Mesenchymal stem cell (in vitro differentiated cells and primary cell): ENCODE measurements at regions not wholly inside any gene's neighbourhood (a gene's known extent, or its start where the extent isn't known, plus 50 kb on each side); places are given as distances from the start of the nearest gene placed in this dataset.
A peak's percentile ranks its signal among the peaks of the same experiment; 100 is the strongest.

Experiments
- DNase-seq: peaks from one replicate; pipeline ENCODE4 v3.0.0-alpha.2; 2013
- H2AFZ ChIP-seq: one replicate; pipeline ENCODE4 v1.6.1; 2013; ENCODE audit warnings: low read depth, mild to moderate bottlenecking, control low read depth, inconsistent platforms, low read length, moderate library complexity
- H2AK5ac ChIP-seq: 2 replicates; pipeline ENCODE4 v1.6.1; 2013; ENCODE audit warnings: low read length, moderate library complexity, mild to moderate bottlenecking, inconsistent platforms; ENCODE audit not compliant: severe bottlenecking
- H2BK120ac ChIP-seq: one replicate; pipeline ENCODE4 v1.6.1; 2013; ENCODE audit warnings: low read depth, mild to moderate bottlenecking, inconsistent platforms, low read length, moderate library complexity
- H2BK12ac ChIP-seq, 2 experiments: one replicate each; pipeline ENCODE4 v1.6.1; 2013; ENCODE audit warnings: inconsistent platforms in 2 of 2, low read length in 2 of 2, mild to moderate bottlenecking in 2 of 2, moderate library complexity in 2 of 2, control low read depth in 1 of 2
- H2BK15ac ChIP-seq: one replicate; pipeline ENCODE4 v1.6.1; 2013; ENCODE audit warnings: mild to moderate bottlenecking, low read depth, inconsistent platforms; ENCODE audit not compliant: poor library complexity, severe bottlenecking
- H2BK5ac ChIP-seq: 2 replicates; pipeline ENCODE4 v1.6.1; 2013; ENCODE audit warnings: low read depth, mild to moderate bottlenecking, low read length, control low read depth, inconsistent platforms; ENCODE audit not compliant: poor library complexity, severe bottlenecking
- H3K14ac ChIP-seq, 2 experiments: one replicate each; pipeline ENCODE4 v1.6.1; 2013; ENCODE audit warnings: inconsistent platforms in 2 of 2, low read length in 2 of 2, control low read depth in 1 of 2, mild to moderate bottlenecking in 1 of 2, moderate library complexity in 1 of 2
- H3K18ac ChIP-seq, 2 experiments: one replicate each; pipeline ENCODE4 v1.6.1; 2013; ENCODE audit warnings: inconsistent platforms in 2 of 2, low read length in 2 of 2, control low read depth in 1 of 2, low read depth in 1 of 2, mild to moderate bottlenecking in 1 of 2
- H3K23ac ChIP-seq, 2 experiments: one replicate each; pipeline ENCODE4 v1.6.1; 2013; ENCODE audit warnings: inconsistent platforms in 2 of 2, low read length in 2 of 2, mild to moderate bottlenecking in 2 of 2, moderate library complexity in 2 of 2, control low read depth in 1 of 2
- H3K27ac ChIP-seq: 2 replicates; pipeline ENCODE4 v1.5.1; 2013; ENCODE audit warnings: mild to moderate bottlenecking, moderate library complexity, low read length, control low read depth, inconsistent platforms; ENCODE audit not compliant: poor library complexity, severe bottlenecking
- H3K27me3 ChIP-seq, 2 experiments: 2 replicates each; pipeline versions ENCODE4 v1.6.1 to v1.7.0; 2013; ENCODE audit warnings: low read length in 2 of 2, mild to moderate bottlenecking in 2 of 2, moderate library complexity in 2 of 2, control low read depth in 1 of 2, inconsistent platforms in 1 of 2; ENCODE audit not compliant: control insufficient read depth in 1 of 2, insufficient read depth in 1 of 2
- H3K36me3 ChIP-seq, 2 experiments: 2 replicates each; pipeline versions ENCODE4 v1.6.1 to v1.7.0; 2013; ENCODE audit warnings: low read length in 2 of 2, control low read depth in 1 of 2, inconsistent platforms in 1 of 2, low read depth in 1 of 2, mild to moderate bottlenecking in 1 of 2; ENCODE audit not compliant: insufficient read depth in 2 of 2, control insufficient read depth in 1 of 2
- H3K4ac ChIP-seq, 2 experiments: one replicate each; pipeline ENCODE4 v1.6.1; 2013; ENCODE audit warnings: inconsistent platforms in 2 of 2, low read length in 2 of 2, mild to moderate bottlenecking in 2 of 2, moderate library complexity in 2 of 2, control low read depth in 1 of 2, low read depth in 1 of 2
- H3K4me1 ChIP-seq: 2 replicates; pipeline ENCODE4 v1.6.1; 2013; ENCODE audit warnings: low read depth, low read length, control low read depth; ENCODE audit not compliant: control insufficient read depth, insufficient read depth
- H3K4me2 ChIP-seq: 2 replicates; pipeline ENCODE4 v1.6.1; 2013; ENCODE audit warnings: low read length, mild to moderate bottlenecking, inconsistent platforms; ENCODE audit not compliant: poor library complexity, severe bottlenecking
- H3K4me3 ChIP-seq, 2 experiments: 2 replicates each; pipeline versions ENCODE4 v1.5.1 to v1.7.0; 2013; ENCODE audit warnings: low read length in 2 of 2, mild to moderate bottlenecking in 2 of 2, control low read depth in 1 of 2, low read depth in 1 of 2; ENCODE audit not compliant: insufficient read depth in 1 of 2
- H3K79me1 ChIP-seq: replicated peaks from 2 replicates; pipeline ENCODE4 v1.6.1; 2013; ENCODE audit warnings: mild to moderate bottlenecking, control low read depth, low read length, inconsistent platforms; ENCODE audit not compliant: poor library complexity, severe bottlenecking
- H3K9ac ChIP-seq: 2 replicates; pipeline ENCODE4 v1.7.0; 2013; ENCODE audit warnings: mild to moderate bottlenecking, low read length, moderate library complexity
- H3K9me3 ChIP-seq: 2 replicates; pipeline ENCODE4 v1.7.0; 2013; ENCODE audit warnings: mild to moderate bottlenecking, low read length; ENCODE audit not compliant: control insufficient read depth
- H4K8ac ChIP-seq: one replicate; pipeline ENCODE4 v1.6.1; 2013; ENCODE audit warnings: inconsistent platforms, mild to moderate bottlenecking, low read length, moderate library complexity
- H4K91ac ChIP-seq: one replicate; pipeline ENCODE4 v1.6.1; 2013; ENCODE audit warnings: mild to moderate bottlenecking, low read length, inconsistent platforms
- WGBS: methylation state at CpG from one replicate; pipeline ENCODE4 v1.1.7; 2013; ENCODE audit warnings: mixed read lengths; 5-methylcytosine and 5-hydroxymethylcytosine counted together

- Histone ChIP-seq H3K9ac (no peak overlapping the region), H2BK120ac (no peak overlapping the region), H3K4me1 (peaks cover 10% of the 10 kb centered on the region), H3K79me1 (no peaks in the 10 kb centered on the region), H4K91ac (peak overlapping the region; percentile 94), H2AFZ (peak overlapping the region; percentile 18), H3K27me3 (no peaks in the 10 kb centered on the region), H2BK12ac (peak overlapping the region; percentile 70 to 99), H3K4me3 (no peak overlapping the region), H2BK5ac (no peak overlapping the region), H3K4me2 (no peak overlapping the region), H3K14ac (peak overlapping the region in 1 of 2 experiments; percentile 91), H3K4ac (peak overlapping the region; percentile 5 to 85), H3K36me3 (no peaks in the 10 kb centered on the region), H3K27ac (no peak overlapping the region), H2BK15ac (no peak overlapping the region), H3K9me3 (no peaks in the 10 kb centered on the region), H4K8ac (no peak overlapping the region), H2AK5ac (no peak overlapping the region), H3K18ac (peak overlapping the region; percentile 50 to 86), H3K23ac (no peak overlapping the region)
- WGBS = 96% methylated on average over 10 of the region's 10 CpGs
- DNase-seq = no peak
Measured at GRCh38 chr5:54746777-54747398, 229.3 kb downstream of the SNX18 start.

GRCh38 chr5:54746346-54746745 is 228.8 kb downstream of the SNX18 start:
- no peak overlapping the region for H2BK120ac ChIP-seq
- H2BK5ac ChIP-seq = no peak overlapping the region
- peak overlapping the region; percentile 18 for H2AFZ ChIP-seq
- no peak overlapping the region for H3K27ac ChIP-seq
- H3K14ac ChIP-seq = peak overlapping the region in 1 of 2 experiments; percentile 91
- no peak for DNase-seq
- peak overlapping the region; percentile 70 to 99 for H2BK12ac ChIP-seq
- no peaks in the 10 kb centered on the region for H3K9me3 ChIP-seq
- H3K4ac ChIP-seq = peak overlapping the region; percentile 5 to 85
- no peak overlapping the region for H3K23ac ChIP-seq
- H4K8ac ChIP-seq = no peak overlapping the region
- H3K4me3 ChIP-seq = no peak overlapping the region
- peaks cover 10% of the 10 kb centered on the region for H3K4me1 ChIP-seq
- peak overlapping the region; percentile 94 for H4K91ac ChIP-seq
- peak overlapping the region; percentile 1 for H2BK15ac ChIP-seq
- H3K79me1 ChIP-seq = no peaks in the 10 kb centered on the region
- H2AK5ac ChIP-seq = no peak overlapping the region
- WGBS = 94% methylated on average over 8 of the region's 8 CpGs
- H3K36me3 ChIP-seq = no peaks in the 10 kb centered on the region
- H3K27me3 ChIP-seq = no peaks in the 10 kb centered on the region
- H3K18ac ChIP-seq = peak overlapping the region; percentile 50 to 86
- no peak overlapping the region for H3K4me2 ChIP-seq
- H3K9ac ChIP-seq = no peak overlapping the region

GRCh38 chr5:54745599-54745998 is 228.0 kb downstream of the SNX18 start:
- no peak overlapping the region for H2AK5ac ChIP-seq
- peak overlapping the region in 1 of 2 experiments; percentile 19 for H3K14ac ChIP-seq
- H3K4me3 ChIP-seq = no peak overlapping the region
- H3K36me3 ChIP-seq = no peaks in the 10 kb centered on the region
- H3K23ac ChIP-seq = no peak overlapping the region
- H3K4me2 ChIP-seq = no peak overlapping the region
- H2AFZ ChIP-seq = no peak overlapping the region
- peak overlapping the region; percentile 41 to 99 for H2BK12ac ChIP-seq
- no peak overlapping the region for H3K9ac ChIP-seq
- peak overlapping the region; percentile 45 to 82 for H3K4ac ChIP-seq
- no peak for DNase-seq
- H2BK120ac ChIP-seq = peak overlapping the region; percentile 66
- H3K9me3 ChIP-seq = no peaks in the 10 kb centered on the region
- H3K79me1 ChIP-seq = no peaks in the 10 kb centered on the region
- 86% methylated on average over 5 of the region's 5 CpGs for WGBS
- H2BK5ac ChIP-seq = no peak overlapping the region
- no peaks in the 10 kb centered on the region for H3K27me3 ChIP-seq
- peak overlapping the region; percentile 47 to 76 for H3K18ac ChIP-seq
- H2BK15ac ChIP-seq = peak overlapping the region; percentile 1
- peak overlapping the region; percentile 13 for H4K8ac ChIP-seq
- H3K4me1 ChIP-seq = peaks cover 10% of the 10 kb centered on the region
- peak overlapping the region; percentile 20 for H4K91ac ChIP-seq
- H3K27ac ChIP-seq = no peak overlapping the region

- peak; percentile 98 for DNase-seq
- WGBS = 8% methylated on average over 6 of the region's 8 CpGs
- no peak overlapping the region for H2BK5ac ChIP-seq
Measured at GRCh38 chr5:54743997-54744788, 226.6 kb downstream of the SNX18 start.

More at GRCh38 chr5:54743997-54744788, 226.6 kb downstream of the SNX18 start:
- Histone ChIP-seq H3K23ac (no peak overlapping the region), H3K27me3 (no peaks in the 10 kb centered on the region), H3K36me3 (no peaks in the 10 kb centered on the region), H3K14ac (no peak overlapping the region), H3K27ac (peak overlapping the region; percentile 87), H3K4me1 (peaks cover 10% of the 10 kb centered on the region), H2AFZ (no peak overlapping the region), H3K4me3 (no peak overlapping the region), H2BK120ac (peak overlapping the region; percentile 97), H2BK12ac (peak overlapping the region; percentile 90 to 91), H3K9me3 (no peaks in the 10 kb centered on the region), H3K4ac (peak overlapping the region; percentile 89 to 93), H3K79me1 (no peaks in the 10 kb centered on the region), H3K18ac (peak overlapping the region; percentile 83 to 96), H2BK15ac (no peak overlapping the region), H4K91ac (peak overlapping the region; percentile 97), H3K9ac (peak overlapping the region; percentile 81), H2AK5ac (peak overlapping the region; percentile 41), H4K8ac (peak overlapping the region; percentile 97), H3K4me2 (peak overlapping the region; percentile 34)
